ENCODE measurements at regions not wholly inside any gene's neighbourhood (a gene's known extent, or its start where the extent isn't known, plus 50 kb on each side); places are given as distances from the start of the nearest gene placed in this dataset.
"Not testable (repeated sequence)": the region's sequence is repeated elsewhere in the genome, so short reads cannot be mapped to it uniquely, and the experiment has no call there.

DNA sequence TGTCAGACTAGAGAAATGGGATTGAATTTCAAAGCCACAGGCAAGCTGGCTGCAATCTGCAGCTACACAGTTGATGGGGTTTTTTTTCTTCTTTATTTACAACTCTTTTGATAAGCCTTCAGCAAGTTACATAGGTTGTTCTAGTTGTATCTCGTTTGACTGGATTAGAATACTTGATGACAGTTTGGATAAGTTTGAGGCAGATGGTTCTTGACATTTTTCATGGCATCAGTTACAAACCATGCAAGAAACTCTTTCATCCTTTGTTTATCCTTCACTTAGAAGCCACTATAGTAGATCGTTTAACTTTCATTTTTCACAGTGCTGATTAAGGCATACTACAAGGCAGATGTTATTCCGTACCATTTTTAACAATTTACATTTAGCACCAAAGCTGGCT lies 238.9 kb downstream of the TOX3 start:
- DNase-seq, result peak; percentile 84

DNA sequence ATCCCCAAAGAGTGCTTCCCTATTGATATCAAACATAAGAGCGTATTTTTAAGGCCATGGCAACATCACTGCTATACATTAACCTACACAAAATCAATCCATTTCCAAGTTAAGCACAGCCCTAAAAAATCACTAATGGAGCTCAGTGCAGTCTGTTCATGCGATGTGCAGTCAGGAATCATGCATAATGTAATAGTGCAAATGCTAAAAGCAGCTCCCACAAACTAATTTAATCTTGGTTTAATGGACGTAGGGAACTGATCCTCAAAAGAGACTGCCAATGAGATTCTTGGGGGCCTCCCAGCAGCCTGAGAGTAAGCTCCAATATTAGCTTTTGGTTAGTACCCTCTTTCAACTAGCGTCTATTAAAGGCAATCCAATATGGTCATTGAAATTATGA lies 245.9 kb downstream of the TOX3 start:
- no peak for DNase-seq

DNA sequence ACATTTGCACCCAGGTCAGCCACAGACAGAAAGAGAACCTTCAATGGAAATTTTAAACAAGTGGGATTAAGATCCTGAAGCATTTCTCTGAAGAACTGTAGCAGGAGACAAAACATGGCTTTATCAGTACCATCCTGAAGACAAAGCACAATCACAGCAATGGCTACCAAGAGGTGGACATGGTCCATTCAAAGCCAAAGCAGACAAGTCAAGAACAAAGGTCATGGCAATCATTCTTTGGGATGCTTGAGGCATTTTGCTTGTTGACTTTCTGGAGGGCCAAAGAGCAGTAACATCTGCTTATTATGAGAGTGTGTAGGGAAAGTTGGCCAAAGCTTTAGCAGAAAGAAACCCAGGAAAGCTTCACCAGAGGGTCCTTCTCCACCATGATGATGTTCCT lies 248.2 kb downstream of the TOX3 start:
- no peak for DNase-seq

- not testable (repeated sequence) for DNase-seq
Observed at GRCh38 chr16:52296706-52297315, 250.1 kb downstream of the TOX3 start.

DNA sequence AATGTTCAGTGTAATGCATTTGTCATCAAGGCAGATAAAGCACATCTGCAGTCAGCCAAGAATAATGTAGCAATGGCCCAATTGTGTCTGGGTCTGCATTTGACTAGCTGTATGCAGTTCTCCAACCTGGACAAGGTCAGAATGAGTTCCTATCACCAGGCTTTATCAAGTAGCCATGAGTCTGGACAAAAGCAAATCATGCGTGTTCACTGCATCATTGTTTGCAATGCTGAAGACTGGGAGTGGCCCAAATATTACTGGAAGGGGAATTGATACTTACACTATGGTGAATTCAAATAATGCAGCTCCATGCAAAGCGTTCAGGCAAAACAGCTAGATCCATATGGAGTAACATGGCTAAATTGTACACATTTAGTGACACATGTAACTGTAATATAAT lies 250.9 kb downstream of the TOX3 start:
- no peak for DNase-seq

DNA sequence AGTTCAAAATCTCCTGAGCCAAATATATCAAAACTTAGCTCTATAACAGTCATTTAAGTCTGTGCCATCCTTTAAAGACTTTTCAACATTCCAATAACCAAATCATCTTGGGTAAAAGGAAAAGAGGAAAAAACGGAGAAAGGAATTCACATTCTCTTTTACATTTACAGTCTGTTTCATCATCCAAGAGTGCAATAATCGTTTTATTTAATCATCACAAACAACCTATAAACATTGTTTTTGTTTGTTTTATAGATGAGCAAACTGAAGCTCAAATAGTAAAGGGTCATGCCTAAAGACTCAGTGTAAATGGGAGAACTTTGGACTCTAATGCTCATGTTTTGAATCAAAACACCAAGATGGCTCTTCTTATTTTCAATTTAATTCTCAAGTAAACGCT lies 252.3 kb downstream of the TOX3 start:
- no peak for DNase-seq

- no peak for DNase-seq
Observed at GRCh38 chr16:52293204-52293603, 253.7 kb downstream of the TOX3 start.

- DNase-seq, result no peak
Observed at GRCh38 chr16:52283584-52284375, 263.2 kb downstream of the TOX3 start.

DNA sequence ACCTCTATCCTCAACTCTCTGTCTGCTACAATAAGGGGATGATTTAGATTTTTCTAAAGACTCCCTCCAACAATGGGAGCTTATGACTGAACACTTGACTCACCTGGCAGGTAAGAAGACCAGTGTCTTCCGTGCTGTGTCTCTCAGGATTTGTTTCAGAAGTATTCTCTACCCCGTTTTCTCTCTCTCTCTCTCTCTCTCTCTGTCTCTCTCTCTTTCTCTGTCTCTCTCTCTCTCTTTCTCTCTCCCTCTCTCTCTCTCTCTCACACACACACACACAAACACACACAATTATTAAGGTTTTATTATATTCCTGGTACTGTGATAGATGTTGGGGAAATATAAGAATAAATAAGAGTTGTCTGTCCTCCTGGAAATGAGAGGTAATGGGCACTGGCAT lies 263.9 kb downstream of the TOX3 start:
- DNase-seq, result no peak

DNA sequence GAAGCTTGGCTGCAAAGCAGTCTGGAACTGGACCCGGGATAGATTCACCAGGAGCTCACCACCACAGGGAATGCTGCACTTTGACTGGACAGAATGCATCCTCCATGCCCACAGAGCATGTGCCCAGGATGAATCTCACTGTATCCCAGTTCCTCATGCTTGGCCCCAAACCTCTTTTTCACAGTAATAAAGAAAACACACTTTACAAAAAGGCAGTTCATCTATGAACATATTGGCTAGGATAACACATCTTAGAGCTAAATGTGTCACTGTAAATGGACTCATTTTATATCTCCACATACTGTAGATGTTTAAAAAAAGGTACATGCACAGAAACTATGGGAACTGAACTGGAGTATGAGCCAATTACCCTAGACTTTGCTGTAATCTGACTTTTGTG lies 266.9 kb downstream of the TOX3 start:
- no peak for DNase-seq

GRCh38 chr16:52271088-52271750 lies 275.7 kb downstream of the TOX3 start:
- peak; percentile 85 for DNase-seq

DNA sequence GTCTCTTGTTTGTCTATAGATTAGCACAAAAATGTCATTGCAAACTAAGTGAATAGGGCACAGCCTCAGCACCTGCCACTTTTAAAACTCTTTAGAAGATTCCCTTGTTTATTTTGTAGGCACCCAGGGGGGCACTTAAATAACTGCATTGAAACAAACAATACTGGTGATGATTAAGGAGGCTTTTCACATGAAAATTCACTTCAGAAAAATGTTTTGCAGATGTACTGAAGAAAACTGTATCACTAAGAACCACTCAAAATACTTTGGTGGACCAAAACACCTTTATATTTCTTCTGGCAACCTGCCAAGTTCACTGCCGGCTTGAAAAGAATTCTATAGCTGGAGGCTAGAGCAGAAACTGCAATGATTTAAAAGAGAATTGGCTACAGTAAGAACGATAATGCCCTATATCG lies 281.5 kb downstream of the TOX3 start:
- DNase-seq, result peak; percentile 45

- no peak for DNase-seq
Observed at GRCh38 chr16:52257534-52257933, 289.4 kb downstream of the TOX3 start.

GRCh38 chr16:52256310-52257078 lies 290.4 kb downstream of the TOX3 start:
- no peak for DNase-seq

DNA sequence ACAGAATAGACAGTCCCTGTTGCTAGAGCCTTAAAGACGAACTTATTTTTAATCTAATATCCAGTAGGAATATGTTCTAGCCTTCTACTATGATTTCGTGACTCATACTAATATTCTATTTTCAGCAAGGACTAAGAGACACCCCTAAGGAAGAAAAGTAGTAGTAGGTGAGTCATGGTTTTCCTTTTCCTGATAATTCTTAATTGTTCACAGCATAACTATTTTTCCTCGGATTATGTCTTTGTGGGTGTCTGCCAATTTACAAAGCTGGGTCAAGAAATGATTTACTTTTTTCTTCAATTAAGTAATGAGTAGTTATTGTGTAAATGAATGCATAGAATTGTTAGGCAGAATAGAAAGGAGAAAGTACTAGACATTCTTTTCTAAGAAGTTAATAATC lies 292.2 kb downstream of the TOX3 start:
- DNase-seq, result no peak

DNA sequence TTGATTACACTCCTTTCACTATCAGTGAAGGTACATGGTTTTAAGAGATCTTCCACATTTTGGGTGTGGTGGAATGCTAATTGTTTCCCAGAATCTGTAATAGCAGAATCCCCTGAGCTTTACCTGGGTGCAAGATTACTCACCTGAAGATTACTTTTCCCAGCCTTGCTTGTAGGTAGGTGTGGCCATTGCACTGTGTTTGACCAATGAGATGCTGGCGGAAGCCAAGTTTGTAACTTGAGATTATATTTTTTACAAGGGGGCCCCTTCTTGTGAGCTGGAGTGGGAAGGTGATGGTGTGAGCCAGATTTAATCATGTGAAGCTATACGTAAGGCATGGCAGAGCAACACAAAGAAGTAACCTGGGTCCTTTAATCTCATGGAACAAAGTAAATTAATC lies 294.3 kb downstream of the TOX3 start:
- no peak for DNase-seq

- peak; percentile 42 for DNase-seq
Observed at GRCh38 chr16:52251495-52251894, 295.4 kb downstream of the TOX3 start.

GRCh38 chr16:52247737-52248136 lies 299.2 kb downstream of the TOX3 start:
- DNase-seq, result no peak

- DNase-seq, result no peak
Observed at GRCh38 chr16:52238710-52239109, 308.2 kb downstream of the TOX3 start.

DNA sequence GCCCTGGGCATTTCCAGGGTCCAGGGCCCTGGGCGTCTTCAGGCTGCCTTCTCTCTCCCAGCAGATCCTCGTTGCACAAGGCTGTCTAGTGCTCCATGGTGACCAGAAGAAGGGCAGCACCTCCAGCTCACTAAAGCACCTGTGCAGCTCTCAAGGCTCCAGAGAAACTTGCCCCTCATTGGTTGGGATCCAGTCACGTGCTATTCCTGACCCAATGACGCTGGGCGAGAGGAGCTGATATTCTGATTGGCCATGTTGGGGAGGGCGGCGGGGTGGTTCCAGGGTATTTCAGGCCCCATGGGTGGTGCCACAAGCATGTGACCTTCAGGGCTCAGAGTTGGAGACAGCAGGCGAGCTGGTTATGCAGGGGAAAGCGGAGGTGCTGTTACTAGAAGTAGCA lies 309.1 kb downstream of the TOX3 start:
- DNase-seq, result no peak

GRCh38 chr16:52235186-52235585 lies 311.8 kb downstream of the TOX3 start:
- DNase-seq, result no peak

GRCh38 chr16:52234626-52235025 lies 312.3 kb downstream of the TOX3 start:
- DNase-seq, result no peak

- no peak for DNase-seq
Observed at GRCh38 chr16:52229471-52229870, 317.5 kb downstream of the TOX3 start.

All from eye (tissue), 1 donor.